Keratinocyte (primary cell): ENCODE measurements at regions not wholly inside any gene's neighbourhood (a gene's known extent, or its start where the extent isn't known, plus 50 kb on each side); places are given as distances from the start of the nearest gene placed in this dataset.

Experiments used
- DNase-seq: peaks from one replicate; pipeline ENCODE4 v3.0.0-alpha.2; 2011; ENCODE audit warnings: low read depth, missing footprints, low spot score
- FAIRE-seq: peaks from 2 replicates; lab custom pipeline; 2011; peaks lifted over from hg19 to GRCh38; lab: Jason Lieb, UNC
- H2AFZ ChIP-seq: 2 replicates; pipeline ENCODE4 v1.6.0; 2012; ENCODE audit warnings: low read length, control low read depth, inconsistent platforms; ENCODE audit not compliant: control insufficient read depth
- H3K27ac ChIP-seq: 2 replicates; pipeline ENCODE4 v1.5.1; 2011; ENCODE audit warnings: low read length; ENCODE audit not compliant: control insufficient read depth, insufficient read depth
- H3K27me3 ChIP-seq: 3 replicates; pipeline ENCODE4 v1.6.0; 2011; ENCODE audit warnings: low read length; ENCODE audit not compliant: control insufficient read depth, insufficient read depth; ENCODE audit errors: extremely low read depth
- H3K36me3 ChIP-seq, 2 experiments: 2 replicates in 1 of 2; 3 replicates in 1 of 2; pipeline ENCODE4 v1.5.1; 2011; ENCODE audit warnings: low read length in 2 of 2, mild to moderate bottlenecking in 1 of 2; ENCODE audit not compliant: control insufficient read depth in 2 of 2, insufficient read depth in 2 of 2; ENCODE audit errors: extremely low read depth in 1 of 2
- H3K4me1 ChIP-seq: 3 replicates; pipeline ENCODE4 v1.5.1; 2011; ENCODE audit warnings: low read length; ENCODE audit not compliant: control insufficient read depth, insufficient read depth; ENCODE audit errors: extremely low read depth
- H3K4me2 ChIP-seq: 3 replicates; pipeline ENCODE4 v1.6.0; 2011; ENCODE audit warnings: low read depth, low read length; ENCODE audit not compliant: control insufficient read depth, insufficient read depth; ENCODE audit errors: extremely low read depth
- H3K4me3 ChIP-seq, 3 experiments: fragments of 200-600 bp in 1 of 3; sonication (generic) in 1 of 3; 2 replicates in 2 of 3; 3 replicates in 1 of 3; pipeline ENCODE4 v1.5.1; 2011 to 2016; ENCODE audit warnings: low read length in 3 of 3, mild to moderate bottlenecking in 3 of 3, control low read depth in 2 of 3, inconsistent platforms in 1 of 3, low read depth in 1 of 3, mixed read lengths in 1 of 3, mixed run types in 1 of 3, moderate library complexity in 1 of 3; ENCODE audit not compliant: control insufficient read depth in 2 of 3, insufficient read depth in 2 of 3; ENCODE audit errors: extremely low read depth in 1 of 3
- H3K79me2 ChIP-seq: 2 replicates; pipeline ENCODE4 v1.6.0; 2012; ENCODE audit warnings: low read length; ENCODE audit not compliant: control insufficient read depth, insufficient read depth
- H3K9ac ChIP-seq: 3 replicates; pipeline ENCODE4 v1.6.0; 2011; ENCODE audit warnings: low read length; ENCODE audit not compliant: control insufficient read depth, insufficient read depth; ENCODE audit errors: extremely low read depth
- H3K9me1 ChIP-seq: 3 replicates; pipeline ENCODE4 v1.6.0; 2011; ENCODE audit warnings: low read length; ENCODE audit not compliant: control insufficient read depth, insufficient read depth; ENCODE audit errors: extremely low read depth
- H3K9me3 ChIP-seq: 2 replicates; pipeline ENCODE4 v1.5.1; 2012; ENCODE audit warnings: low read depth, low read length; ENCODE audit not compliant: control insufficient read depth
- H4K20me1 ChIP-seq: 3 replicates; pipeline ENCODE4 v1.6.0; 2011; ENCODE audit warnings: low read length; ENCODE audit not compliant: control insufficient read depth, insufficient read depth; ENCODE audit errors: extremely low read depth
- CTCF ChIP-seq, 3 experiments: IDR thresholded peaks in 1 of 3; conservative IDR thresholded peaks in 1 of 3; optimal IDR thresholded peaks in 1 of 3; 2 replicates in 2 of 3; 3 replicates in 1 of 3; pipeline versions ENCODE3 to v1.5.1; 2011; ENCODE audit warnings: low read length in 3 of 3, mild to moderate bottlenecking in 3 of 3, moderate library complexity in 2 of 3, control low read depth in 1 of 3, inconsistent platforms in 1 of 3; ENCODE audit not compliant: insufficient read depth in 2 of 3; ENCODE audit errors: extremely low read depth in 1 of 3
- EZH2 ChIP-seq: IDR thresholded peaks from one replicate; pipeline ENCODE4 v1.6.1; 2012; ENCODE audit warnings: inconsistent platforms, mild to moderate bottlenecking, low read length, moderate library complexity
- dilution Hi-C: fragments of 300-500 bp; cut with MboI; formaldehyde crosslinking; loops from one replicate; pipeline ENCODE4 v1.7.0; 2020; ENCODE audit warnings: low sequenced_read_pairs; ENCODE audit not compliant: extremely low pct_ligation_motif_present

GRCh38 chr4:38308728-38309311 lies 348.6 kb downstream of the PTTG2 start:
- Histone ChIP-seq H3K9me1 (no peaks in the 10 kb centered on the region), H2AFZ (peak overlapping the region; percentile 82), H3K27ac (peak overlapping the region; percentile 72), H3K79me2 (no peaks in the 10 kb centered on the region), H3K27me3 (no peaks in the 10 kb centered on the region), H3K4me3 (peak overlapping the region in 1 of 3 experiments; percentile 2), H3K4me1 (peaks cover 34% of the 10 kb centered on the region), H3K36me3 (no peaks in the 10 kb centered on the region), H3K9me3 (no peaks in the 10 kb centered on the region), H3K4me2 (peak overlapping the region; percentile 56), H3K9ac (peak overlapping the region; percentile 40), H4K20me1 (no peaks in the 10 kb centered on the region)
- DNase-seq (no peak), FAIRE-seq (peak; percentile 69)
- dilution Hi-C loops = no loop called here
- no peak for TF ChIP-seq CTCF (optimal IDR thresholded peaks at IDR 0.05 in 1 of 3, IDR thresholded peaks at IDR 0.05 in 1 of 3, conservative IDR thresholded peaks at IDR 0.05 in 1 of 3; ENCODE audit: extremely low read depth in 1 of 3, insufficient read depth in 2 of 3, low read length in 3 of 3)
- no peak for TF ChIP-seq EZH2

DNA sequence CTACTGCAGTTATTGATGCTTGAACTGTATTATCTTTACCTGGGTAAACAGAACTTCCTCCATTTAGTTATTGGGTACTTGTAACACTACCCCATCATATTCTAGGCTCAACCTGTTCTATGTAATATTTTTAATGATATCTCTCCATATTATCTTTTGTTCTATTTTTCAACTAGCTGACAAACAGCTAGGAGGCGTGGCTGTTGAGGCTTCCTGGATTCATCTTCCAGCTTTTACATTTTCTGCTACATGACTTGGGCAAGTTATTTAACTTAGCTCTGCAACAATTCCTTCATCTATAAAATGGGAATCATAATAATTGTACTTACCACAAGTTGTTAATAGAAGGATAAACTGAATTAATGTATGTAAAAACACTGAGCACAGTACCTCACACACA lies 349.3 kb downstream of the PTTG2 start:
- dilution Hi-C loops = no loop called here
- H3K4me2 ChIP-seq = peak overlapping the region; percentile 56
- no peak for FAIRE-seq

More for the DNA sequence above, 349.3 kb downstream of the PTTG2 start:
- H3K4me1 ChIP-seq = peaks cover 41% of the 10 kb centered on the region
- H2AFZ ChIP-seq = no peak overlapping the region
- peak overlapping the region in 1 of 3 experiments; percentile 2 for H3K4me3 ChIP-seq
- no peaks in the 10 kb centered on the region for H3K36me3 ChIP-seq
- no peaks in the 10 kb centered on the region for H4K20me1 ChIP-seq
- H3K9ac ChIP-seq = peak overlapping the region; percentile 4
- no peaks in the 10 kb centered on the region for H3K27me3 ChIP-seq
- TF ChIP-seq CTCF (optimal IDR thresholded peaks at IDR 0.05 in 1 of 3, IDR thresholded peaks at IDR 0.05 in 1 of 3, conservative IDR thresholded peaks at IDR 0.05 in 1 of 3; ENCODE audit: extremely low read depth in 1 of 3, insufficient read depth in 2 of 3, low read length in 3 of 3) = no peak
- TF ChIP-seq EZH2 = no peak
- no peaks in the 10 kb centered on the region for H3K9me3 ChIP-seq
- H3K27ac ChIP-seq = peak overlapping the region; percentile 72
- no peaks in the 10 kb centered on the region for H3K79me2 ChIP-seq
- H3K9me1 ChIP-seq = no peaks in the 10 kb centered on the region
- DNase-seq = no peak
